ENCODE measurements at regions not wholly inside any gene's neighbourhood (a gene's known extent, or its start where the extent isn't known, plus 50 kb on each side); places are given as distances from the start of the nearest gene placed in this dataset.

GRCh38 chr13:72180253-72180952, 313.4 kb upstream of the DACH1 start:
- no peak for TF ChIP-seq CTCF (conservative IDR thresholded peaks at IDR 0.05; ENCODE audit: low read depth, low read length)
- TF ChIP-seq EZH2 (IDR thresholded peaks at IDR 0.05; ENCODE audit: borderline replicate concordance, low read depth, low read length, poor library complexity, severe bottlenecking): no peak
